Posterior vena cava (tissue), 2 donors: ENCODE measurements at regions not wholly inside any gene's neighbourhood (a gene's known extent, or its start where the extent isn't known, plus 50 kb on each side); places are given as distances from the start of the nearest gene placed in this dataset.

Experiments used
- DNase-seq: peaks from one replicate; pipeline ENCODE4 v3.0.0-alpha.2; 2020; ENCODE audit warnings: low spot score
- intact Hi-C, 2 donors: fragments of 100-400 bp; cut with DNase I; formaldehyde crosslinking; loops; one replicate each; pipeline versions ENCODE4 v1.14.1 to v1.14.2; 2022 to 2023
- donor health status: DM: yes; HTN: yes; CAD: no.
- donor health status: DM: yes; HTN: yes; CAD: no.

DNA sequence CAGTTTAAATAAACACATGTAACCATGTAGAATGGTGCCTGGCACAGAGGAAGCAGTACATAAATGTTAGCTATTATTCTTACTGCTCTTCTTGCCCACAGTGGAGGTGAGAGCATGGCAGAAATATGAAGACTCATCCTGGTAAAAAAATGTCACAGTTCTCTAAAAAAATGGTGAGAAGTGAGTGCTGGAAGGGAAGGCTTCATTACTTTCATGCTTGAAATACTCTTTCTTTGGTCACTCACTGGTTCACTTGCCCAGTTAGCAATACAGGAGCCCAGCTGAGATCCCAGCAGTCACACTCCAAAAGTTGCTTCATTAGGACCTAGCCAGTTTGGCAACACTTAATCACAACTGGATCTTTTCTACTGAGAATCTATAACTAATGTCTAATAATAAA lies 1017.2 kb downstream of the TUSC7 start:
- intact Hi-C loops = loop anchor here in 1 of 2 donors (10.0 kb wide), 1 partner anchor 712 kb away; no protein-coding TSS in a partner anchor
- DNase-seq = no peak

DNA sequence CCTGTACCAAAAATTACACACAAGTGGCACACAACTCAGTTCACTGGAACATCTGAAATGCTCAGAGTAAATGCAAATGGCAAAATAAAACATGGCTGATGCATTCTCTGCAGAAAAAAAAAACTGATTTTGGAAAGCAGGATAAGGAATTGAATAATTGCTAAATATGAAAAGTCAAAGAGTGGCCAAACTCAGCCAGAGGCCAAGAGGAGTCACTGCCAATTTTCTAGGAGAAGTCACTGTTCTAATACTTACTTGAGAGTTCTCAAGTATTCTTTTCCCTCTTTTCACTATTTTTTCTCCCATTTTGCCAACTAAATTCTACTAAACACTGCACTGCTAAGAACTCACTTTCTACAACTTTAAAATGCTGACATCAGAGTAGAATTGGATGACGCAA lies 1018.6 kb downstream of the TUSC7 start:
- no peak for DNase-seq
- intact Hi-C loops = loop anchor here in 1 of 2 donors (10.0 kb wide), 1 partner anchor 713 kb away; no protein-coding TSS in a partner anchor

DNA sequence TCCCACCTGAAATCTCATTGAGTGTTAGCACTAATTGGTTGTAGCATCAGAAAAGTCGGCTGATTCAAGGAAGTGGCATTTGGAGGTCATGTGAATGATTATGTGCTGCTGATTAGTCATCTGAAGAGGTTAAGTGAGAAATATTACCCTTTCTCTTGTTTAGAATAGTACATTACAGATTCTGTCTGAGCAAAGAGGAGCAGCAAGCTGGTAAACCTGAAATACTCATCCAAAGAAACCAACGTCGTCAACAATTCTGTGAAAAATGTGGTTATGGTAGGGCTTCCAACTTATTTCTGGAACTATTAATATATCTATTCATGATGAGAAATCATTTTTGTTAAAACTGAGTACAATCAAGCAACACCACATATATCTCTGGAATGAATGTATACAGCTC lies 1024.9 kb downstream of the TUSC7 start:
- intact Hi-C loops = no loop called here
- DNase-seq = no peak

DNA sequence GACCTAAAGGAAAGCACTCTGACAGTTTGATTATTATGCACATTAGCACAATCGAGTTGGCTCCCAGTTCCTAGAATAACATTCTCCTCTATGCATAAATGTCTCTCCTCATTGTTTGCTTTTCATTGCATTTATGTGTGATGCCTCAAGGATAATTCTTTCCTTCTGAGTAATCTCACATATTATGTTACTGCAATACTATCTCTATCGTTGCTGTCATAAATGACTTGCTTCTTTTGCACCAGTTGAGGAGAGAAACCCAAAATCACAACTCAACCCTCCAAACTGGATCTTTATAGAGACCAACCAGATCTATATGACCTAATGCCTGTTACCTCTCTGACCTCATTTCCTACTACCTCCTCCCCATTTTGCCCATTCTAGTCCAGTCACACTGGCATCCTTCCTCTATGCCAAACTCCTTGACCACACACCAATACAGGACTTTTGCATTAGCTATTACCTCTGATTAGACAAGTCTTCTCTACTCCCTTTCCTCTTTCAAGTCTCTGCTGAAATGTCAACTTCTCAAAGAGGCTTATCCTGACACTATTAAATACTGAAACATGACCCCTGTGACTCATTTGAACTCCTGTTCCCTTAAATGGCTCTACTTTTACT lies 1026.0 kb downstream of the TUSC7 start:
- intact Hi-C loops = no loop called here
- no peak for DNase-seq

DNA sequence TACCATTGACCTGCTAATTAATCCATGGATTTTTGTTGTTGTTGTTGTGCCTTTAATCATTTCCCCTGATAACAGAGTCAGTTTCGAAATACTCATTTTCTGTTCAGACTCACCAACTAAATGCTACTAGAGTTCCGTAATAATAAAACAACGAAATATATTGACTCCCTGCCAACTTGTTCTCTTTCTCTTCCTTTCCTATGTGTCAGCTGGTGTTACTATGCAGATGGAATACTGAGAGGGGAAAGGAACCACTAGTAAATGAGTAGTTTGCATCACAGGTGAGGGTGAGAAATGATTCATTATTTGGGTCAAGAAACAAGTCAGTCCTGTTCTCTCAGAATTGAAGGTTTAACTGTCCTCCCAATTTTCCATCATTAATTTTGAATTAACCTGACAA lies 1027.3 kb downstream of the TUSC7 start:
- DNase-seq = no peak
- intact Hi-C loops = no loop called here

DNA sequence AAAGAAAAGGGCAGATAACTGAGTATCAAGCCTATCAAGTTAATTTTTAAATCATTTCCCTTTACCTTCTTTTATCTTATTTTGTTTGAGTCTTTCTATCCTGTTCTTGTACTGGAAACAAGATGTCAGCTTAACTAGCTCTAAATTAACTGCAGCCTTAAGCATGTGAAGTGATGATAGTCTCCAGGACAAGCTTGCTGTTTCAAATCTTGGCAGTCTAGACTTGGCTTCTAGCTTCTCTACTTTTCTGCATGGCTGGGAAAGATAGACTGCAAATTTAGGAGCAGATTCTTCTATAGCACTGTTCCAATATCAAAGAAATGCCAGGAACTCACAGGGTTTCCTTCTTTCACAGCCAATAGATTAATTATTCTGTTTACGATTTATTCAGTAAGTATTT lies 1034.4 kb downstream of the TUSC7 start:
- DNase-seq = no peak
- intact Hi-C loops = no loop called here

DNA sequence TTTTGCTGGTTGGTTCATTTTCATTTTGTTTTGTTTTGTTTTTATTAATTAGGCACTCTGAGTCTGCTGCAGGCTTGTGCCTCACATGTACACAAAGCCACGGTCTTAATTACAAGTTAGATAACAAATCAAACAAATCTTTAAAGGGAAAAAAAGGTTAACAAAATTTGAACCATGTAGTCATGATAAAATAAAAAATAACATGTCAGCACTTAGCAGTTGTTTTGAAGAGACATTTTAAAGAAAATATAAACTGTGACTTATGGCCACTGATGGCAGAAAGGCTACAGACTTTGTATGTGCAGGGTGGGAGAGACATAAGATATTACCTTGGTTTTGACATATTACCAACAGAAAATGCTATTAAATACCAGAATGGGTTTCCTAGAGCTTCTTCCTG lies 1035.4 kb downstream of the TUSC7 start:
- intact Hi-C loops = no loop called here
- DNase-seq = no peak

DNA sequence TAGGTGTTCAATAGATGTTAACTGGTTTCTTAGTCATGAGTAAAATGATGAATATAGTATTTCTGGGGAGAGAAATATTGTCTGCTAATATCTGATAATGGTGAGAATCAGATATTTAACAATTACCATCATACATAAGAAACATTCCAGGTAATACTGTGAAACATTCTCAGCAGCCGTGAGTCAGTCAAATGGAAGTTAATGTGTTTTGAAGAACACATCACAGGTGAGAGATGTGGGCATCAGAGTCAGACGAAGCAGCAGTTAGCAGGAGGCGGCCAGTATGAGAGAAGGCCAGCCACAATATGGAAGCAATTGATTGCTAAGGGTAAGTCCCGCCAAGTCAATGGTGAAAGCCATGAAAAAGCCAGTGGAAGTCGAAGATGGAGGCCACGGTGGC lies 1035.9 kb downstream of the TUSC7 start:
- DNase-seq = no peak
- intact Hi-C loops = no loop called here

DNA sequence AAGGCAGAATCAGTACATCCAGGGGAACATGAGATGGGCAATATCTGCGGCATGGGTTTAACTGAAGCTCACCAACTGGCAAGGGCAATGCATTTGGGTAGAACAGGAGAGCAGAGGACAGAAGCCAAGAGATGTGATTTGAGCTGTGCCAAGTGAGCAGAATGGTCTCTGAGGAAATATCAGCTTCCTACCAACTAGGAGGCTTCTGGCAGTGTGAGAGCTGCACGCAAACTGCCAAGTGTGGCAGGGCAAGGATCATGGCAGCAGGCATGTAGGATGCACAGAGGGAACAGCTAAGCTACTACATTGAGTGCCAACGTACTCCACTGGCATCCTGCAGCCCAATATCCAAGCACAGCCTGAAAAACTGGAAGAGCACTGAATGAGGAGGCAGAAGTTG lies 1036.5 kb downstream of the TUSC7 start:
- no peak for DNase-seq

DNA sequence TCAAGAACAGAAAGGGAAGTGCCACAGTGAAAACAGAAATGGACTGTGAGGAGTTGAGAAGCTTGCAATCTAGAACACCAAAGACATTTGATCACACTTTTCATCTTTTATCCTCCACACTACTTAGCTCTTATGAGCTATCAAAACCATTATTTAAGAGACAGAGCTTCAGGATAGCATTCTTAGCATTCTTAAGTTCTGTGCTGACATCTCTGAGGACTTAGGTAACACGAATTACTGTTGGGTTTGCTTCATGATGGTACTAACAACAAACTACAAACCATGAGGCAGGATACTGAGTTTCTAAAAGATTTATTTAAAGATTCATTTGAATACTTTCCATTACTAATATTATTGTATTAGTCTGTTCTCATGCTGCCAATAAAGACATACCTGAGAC lies 1038.6 kb downstream of the TUSC7 start:
- no peak for DNase-seq
- intact Hi-C loops = no loop called here

More for the DNA sequence above, 1036.5 kb downstream of the TUSC7 start:
- intact Hi-C loops = no loop called here

DNA sequence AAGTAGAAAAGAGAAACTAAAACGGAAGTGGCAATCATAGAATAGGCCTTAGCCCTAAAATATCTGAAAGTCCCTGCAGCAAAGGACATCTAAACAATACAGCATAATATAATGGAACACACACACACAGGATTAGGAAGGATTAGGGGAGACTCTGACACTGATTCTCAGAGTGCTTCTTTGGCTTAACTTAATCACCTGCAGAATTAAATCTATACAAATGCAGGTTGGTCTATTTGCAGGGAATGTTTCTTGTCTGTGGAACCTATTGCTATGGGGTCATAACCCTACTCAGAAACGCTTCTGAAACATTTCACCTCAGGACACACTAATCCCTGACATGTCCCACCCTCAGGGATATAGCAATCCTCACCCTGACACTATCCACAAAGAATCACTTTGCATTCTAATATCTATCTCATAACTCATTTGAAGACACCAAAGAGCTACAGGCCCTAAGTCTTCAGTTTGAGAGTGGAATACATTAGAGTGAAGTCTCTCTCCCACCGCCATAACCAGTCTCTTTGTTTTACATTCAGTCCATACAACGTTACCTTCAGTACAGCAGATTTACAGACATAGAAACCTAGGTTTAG lies 1041.2 kb downstream of the TUSC7 start:
- intact Hi-C loops = no loop called here
- DNase-seq = no peak

DNA sequence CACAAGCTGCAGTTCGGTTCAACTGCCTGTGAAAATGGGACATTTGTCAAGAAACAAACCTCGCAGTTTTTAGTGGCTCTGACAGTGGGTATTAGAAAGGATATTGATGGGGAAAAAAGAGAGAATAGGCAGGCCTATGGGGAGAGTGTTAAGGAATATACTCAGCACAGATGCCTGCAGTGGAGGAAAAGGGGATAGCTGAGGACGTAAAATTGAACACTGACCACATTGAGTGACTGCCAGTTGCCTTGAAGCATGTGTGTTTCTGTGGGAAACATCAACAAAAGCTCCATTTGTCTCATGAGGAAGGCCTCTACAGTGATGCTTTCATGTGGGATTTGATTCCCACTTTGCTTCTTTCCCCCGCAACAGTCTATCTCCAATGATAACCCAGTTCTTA lies 1042.1 kb downstream of the TUSC7 start:
- no peak for DNase-seq
- intact Hi-C loops = no loop called here

DNA sequence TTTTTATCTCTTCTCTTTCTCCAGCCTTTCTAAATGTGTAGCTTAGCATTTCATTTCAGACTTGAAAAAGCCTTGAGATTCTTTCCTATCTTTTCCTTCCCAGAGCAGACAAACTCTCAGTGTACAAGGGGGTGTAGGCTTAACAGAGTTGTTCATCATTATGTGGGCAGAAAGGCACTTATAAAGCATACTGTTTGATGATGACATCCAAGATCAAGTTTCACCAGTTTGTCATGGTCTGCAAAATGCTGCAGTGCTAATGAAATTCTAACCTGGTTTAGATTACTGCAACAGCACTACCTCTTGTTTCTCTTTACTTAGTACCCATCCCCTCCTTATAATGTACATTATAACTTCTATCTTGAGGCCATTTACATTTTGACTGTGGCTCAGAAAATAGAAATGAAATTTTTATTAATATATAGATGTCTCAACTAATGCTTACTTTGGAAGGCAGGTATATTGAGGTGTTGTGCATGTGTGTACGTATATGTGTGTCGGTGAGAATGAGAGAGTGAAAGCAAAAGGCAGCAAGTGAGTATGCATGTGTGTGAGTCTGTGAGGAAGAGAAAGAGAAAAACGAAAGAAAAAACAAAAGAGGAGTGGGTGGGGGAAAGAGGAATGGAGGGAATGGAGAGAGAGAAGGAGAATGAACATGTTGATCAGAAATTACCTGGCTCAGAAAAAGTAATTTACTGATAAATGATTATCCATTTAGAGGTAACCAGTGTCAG lies 1043.6 kb downstream of the TUSC7 start:
- no peak for DNase-seq
- intact Hi-C loops = no loop called here

DNA sequence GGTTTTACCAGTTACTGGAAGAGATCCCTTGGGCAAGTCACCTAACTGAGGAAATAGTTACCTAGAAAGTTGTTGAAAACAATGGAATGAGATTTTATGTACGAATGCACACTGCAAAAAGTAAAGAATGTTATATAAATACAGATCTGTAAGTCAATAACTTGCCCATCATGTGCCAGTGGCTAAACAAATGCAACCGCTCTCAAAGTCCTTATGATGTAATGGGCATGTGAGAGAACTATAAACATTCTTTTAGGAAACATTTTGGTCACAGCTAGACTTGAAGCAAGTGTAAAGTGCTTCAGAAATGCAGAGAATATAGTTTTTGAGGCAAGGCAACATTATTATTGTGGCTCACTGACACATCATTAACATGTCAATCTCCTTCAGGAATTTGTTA lies 1044.5 kb downstream of the TUSC7 start:
- no peak for DNase-seq
- intact Hi-C loops = no loop called here

DNA sequence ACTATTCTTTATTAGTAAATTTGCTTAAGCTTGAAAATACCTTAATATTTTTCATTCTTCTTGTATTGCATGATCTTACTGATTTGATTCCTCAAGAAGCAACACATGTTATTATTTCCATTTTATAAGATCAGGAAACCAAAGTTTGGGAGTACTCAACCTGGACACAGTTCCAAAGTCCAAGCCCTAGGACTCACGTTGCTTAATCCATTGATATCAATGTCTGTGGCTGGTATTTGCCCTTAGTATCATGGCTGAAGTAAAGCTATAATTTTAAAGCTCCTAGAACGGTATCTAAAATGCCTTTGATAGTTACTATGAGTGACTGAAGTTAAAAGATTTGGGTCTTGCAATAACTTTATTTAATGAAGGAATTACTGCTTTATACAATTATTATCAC lies 1045.3 kb downstream of the TUSC7 start:
- no peak for DNase-seq
- intact Hi-C loops = no loop called here

DNA sequence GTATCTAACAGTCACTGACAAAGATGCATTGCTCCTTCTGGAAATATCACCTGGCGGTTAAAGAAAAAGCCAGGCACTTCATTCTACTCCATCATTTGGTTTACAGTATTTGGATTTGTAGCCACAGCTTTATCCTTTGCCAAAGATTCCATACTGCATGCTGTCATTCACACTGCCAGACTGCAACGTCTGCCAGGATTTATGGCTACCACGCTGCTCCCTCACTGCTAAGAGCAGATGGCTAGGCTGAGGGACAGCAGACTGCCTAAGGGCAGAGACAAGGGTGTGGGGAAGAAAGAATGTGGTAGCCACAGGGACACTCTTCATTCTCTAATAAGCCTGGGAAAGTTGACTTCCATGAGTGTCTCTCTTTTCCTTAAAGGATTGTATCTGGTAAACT lies 1047.0 kb downstream of the TUSC7 start:
- intact Hi-C loops = no loop called here
- DNase-seq = no peak

DNA sequence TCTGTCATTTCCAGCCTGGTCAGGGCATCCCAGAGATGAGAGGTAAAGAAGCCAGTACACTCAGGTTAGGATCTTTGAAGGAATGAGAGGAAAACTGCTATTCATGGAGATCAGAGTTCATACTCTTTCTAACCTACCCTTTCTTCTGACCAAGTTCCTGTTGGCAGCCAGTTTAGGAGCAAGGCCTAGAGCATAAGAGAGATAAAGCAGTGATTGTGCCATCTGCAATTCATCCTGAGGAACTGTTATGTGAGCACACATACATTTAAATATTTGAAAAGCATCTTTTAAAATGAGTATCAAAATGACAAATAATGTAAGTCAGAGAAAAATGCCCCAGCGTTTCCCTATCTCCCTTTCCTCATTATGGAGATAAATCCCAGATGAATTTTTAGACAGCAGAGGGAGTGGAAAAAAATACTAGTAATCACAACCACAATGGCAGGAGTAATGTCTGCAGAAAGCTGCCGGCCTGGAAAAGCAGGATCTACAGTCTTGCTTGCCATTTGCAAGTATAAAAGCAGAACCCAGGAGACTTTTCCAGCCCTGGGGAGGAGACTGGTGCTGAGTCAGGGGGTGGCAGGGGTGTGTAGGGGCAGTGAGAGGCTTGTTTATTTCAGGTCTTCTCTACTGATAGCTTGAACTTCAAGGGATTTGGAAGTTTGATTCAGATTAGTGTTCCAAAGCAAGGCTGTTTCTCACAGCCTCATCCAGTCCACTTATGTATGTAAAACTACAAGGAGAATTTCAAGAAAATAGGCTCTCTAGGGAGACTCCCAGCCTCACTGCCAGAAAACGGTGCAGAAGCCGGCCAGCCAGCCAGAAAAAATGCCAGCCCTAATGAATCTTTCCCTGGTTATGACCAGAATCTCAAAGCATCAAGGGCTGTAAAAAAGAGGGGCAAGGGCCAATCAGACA lies 1052.4 kb downstream of the TUSC7 start:
- DNase-seq = no peak
- intact Hi-C loops = no loop called here

DNA sequence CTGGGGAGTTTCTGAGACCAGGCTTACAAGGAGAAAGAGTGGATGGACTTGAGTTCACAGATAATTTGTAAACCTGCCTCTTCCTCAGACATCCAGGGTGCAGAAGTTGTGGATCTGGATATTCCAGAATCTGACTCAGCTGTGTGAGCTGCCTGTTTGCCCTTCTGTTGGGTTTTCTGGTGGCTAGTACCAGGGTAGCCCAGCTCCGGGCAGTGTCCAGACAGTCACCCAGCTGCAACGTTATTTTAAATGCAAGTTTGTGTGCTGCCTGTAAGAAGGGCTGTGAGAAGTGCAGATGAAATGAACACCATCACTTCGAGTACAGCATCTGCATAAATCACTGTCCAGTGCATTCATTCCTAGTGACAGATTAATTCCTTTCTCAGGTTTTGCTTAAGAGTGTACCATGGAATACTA lies 1053.0 kb downstream of the TUSC7 start:
- no peak for DNase-seq
- intact Hi-C loops = no loop called here

DNA sequence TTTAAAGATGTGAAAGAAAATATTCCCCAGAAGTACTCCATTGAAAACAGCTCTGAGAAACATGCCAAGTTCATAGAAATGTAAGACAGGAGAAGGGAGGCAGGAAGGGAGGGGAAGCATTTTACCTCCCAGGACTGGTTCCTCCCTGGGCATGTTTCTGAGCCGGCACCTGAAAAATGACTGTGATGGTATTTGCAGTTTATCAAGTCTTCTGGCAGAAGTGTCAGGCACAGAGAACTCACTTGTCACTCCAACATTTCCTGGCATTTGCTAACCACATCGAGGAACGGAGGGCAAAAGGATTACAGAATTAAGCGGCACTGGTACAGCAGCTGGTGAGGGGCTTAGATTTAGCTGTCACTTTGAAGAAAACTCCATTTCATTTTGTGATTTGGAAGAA lies 1054.0 kb downstream of the TUSC7 start:
- DNase-seq = no peak

DNA sequence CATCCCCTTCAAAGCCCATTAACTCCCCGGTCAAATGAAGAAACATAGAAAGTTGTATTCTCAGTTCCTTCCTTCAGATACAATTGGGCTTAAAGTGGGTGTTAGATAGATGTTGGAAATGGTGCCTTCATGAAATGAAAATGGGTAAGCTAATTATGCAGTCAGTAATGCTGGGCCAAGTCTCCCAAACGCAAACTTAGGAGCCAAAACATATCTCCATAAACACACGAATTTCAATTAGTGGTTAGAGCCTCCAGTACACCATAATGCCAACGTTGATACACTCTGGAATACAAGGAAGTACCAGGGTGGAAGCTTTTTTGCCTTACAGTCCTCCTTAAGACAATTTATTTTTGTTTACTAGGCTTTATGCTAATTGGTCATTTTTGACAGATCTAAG lies 1059.0 kb downstream of the TUSC7 start:
- intact Hi-C loops = no loop called here
- no peak for DNase-seq

More for the DNA sequence above, 1054.0 kb downstream of the TUSC7 start:
- intact Hi-C loops = no loop called here
